Body of pancreas (tissue), 4 donors: ENCODE measurements at regions not wholly inside any gene's neighbourhood (a gene's known extent, or its start where the extent isn't known, plus 50 kb on each side); places are given as distances from the start of the nearest gene placed in this dataset.

Source experiments
- ATAC-seq: fragments of 150-250 bp; one replicate; pipeline ENCODE4 v1.9.1; 2016
- DNase-seq, 4 donors: peaks; one replicate each; pipeline ENCODE4 v3.0.0-alpha.2; 2019
- H3K27ac ChIP-seq, 4 donors: fragments of 200-600 bp; sonication (generic); 1 replicate in 3 of 4; 2 replicates in 1 of 4; pipeline versions ENCODE4 v1.5.1 to v1.6.1; 2016 to 2019; ENCODE audit warnings: mild to moderate bottlenecking in 1 of 4, mixed read lengths in 1 of 4, moderate library complexity in 1 of 4
- H3K27me3 ChIP-seq, 2 donors: fragments of 200-600 bp; sonication (generic); one replicate each; pipeline ENCODE4 v1.6.0; 2016; ENCODE audit warnings: mild to moderate bottlenecking in 1 of 2
- H3K36me3 ChIP-seq, 2 donors: fragments of 200-600 bp; sonication (generic); replicated peaks in 1 of 2; 2 replicates each; pipeline ENCODE4 v1.5.1; 2016; ENCODE audit warnings: low read depth in 2 of 2; ENCODE audit not compliant: insufficient read depth in 1 of 2
- H3K4me1 ChIP-seq: fragments of 200-600 bp; sonication (generic); one replicate; pipeline ENCODE4 v1.6.0; 2016
- H3K4me3 ChIP-seq, 2 donors: fragments of 200-600 bp; sonication (generic); 1 replicate in 1 of 2; 2 replicates in 1 of 2; pipeline ENCODE4 v1.5.1; 2016 to 2019
- H3K9me3 ChIP-seq, 3 donors: fragments of 200-600 bp; sonication (generic); 1 replicate in 2 of 3; 2 replicates in 1 of 3; pipeline ENCODE4 v1.5.1; 2016
- POLR2A ChIP-seq, 3 donors: fragments of 450-650 bp; IDR thresholded peaks; one replicate each; pipeline ENCODE4 v1.6.1; 2016; ENCODE audit warnings: antibody characterized with exemption in 3 of 3, mild to moderate bottlenecking in 2 of 3
- WGBS, 2 donors: methylation state at CpG; one replicate each; pipeline ENCODE4 v1.1.5; 2017; 5-methylcytosine and 5-hydroxymethylcytosine counted together
- intact Hi-C: fragments of 100-400 bp; cut with DNase I; formaldehyde crosslinking; loops from one replicate; pipeline ENCODE4 v1.15.1; 2023
- TF ChIP-seq, protein P1 (sequence below), 7 experiments: fragments of 450-650 bp in 4 of 7; fragments of 200-600 bp in 3 of 7; sonication (generic) in 3 of 7; IDR thresholded peaks; one replicate each; pipeline ENCODE4 v1.5.1; 2016 to 2019; ENCODE audit warnings: antibody characterized with exemption in 7 of 7

DNA sequence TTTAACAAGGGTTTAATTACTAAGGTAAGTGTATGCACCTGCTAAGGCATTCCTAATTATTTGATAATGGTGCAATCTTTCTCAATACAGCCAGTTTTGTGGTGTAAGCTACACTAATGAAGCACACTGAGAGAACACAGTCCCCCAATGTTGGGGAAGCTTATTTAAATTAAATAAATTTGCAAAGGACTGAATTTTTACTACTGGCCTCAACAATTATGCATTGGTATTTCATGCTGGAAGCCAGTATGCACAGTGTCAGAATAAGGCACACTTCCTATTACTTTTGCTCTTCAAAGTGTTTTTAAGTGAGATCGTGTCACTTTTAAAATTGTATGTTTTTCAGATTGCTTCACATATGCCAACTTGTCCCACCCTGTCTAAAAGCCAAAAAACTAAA, 103.2 kb upstream of the ZNF521 start:
- no peak for DNase-seq
- Histone ChIP-seq H3K27me3 (peaks cover 0 to under 1% of the 10 kb centered on the region in 2 donors), H3K36me3 (no peaks in the 10 kb centered on the region), H3K4me3 (no peak overlapping the region), H3K4me1 (no peaks in the 10 kb centered on the region), H3K27ac (no peak overlapping the region), H3K9me3 (no peaks in the 10 kb centered on the region)
- WGBS, 2 donors, result 70 to 71% methylated on average over 1 of the region's 1 CpG
- no peak for ATAC-seq
- TF ChIP-seq, protein P1, sequence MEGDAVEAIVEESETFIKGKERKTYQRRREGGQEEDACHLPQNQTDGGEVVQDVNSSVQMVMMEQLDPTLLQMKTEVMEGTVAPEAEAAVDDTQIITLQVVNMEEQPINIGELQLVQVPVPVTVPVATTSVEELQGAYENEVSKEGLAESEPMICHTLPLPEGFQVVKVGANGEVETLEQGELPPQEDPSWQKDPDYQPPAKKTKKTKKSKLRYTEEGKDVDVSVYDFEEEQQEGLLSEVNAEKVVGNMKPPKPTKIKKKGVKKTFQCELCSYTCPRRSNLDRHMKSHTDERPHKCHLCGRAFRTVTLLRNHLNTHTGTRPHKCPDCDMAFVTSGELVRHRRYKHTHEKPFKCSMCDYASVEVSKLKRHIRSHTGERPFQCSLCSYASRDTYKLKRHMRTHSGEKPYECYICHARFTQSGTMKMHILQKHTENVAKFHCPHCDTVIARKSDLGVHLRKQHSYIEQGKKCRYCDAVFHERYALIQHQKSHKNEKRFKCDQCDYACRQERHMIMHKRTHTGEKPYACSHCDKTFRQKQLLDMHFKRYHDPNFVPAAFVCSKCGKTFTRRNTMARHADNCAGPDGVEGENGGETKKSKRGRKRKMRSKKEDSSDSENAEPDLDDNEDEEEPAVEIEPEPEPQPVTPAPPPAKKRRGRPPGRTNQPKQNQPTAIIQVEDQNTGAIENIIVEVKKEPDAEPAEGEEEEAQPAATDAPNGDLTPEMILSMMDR (IDR thresholded peaks at IDR 0.05), result no peak
- TF ChIP-seq POLR2A (IDR thresholded peaks at IDR 0.05), result no peak
- intact Hi-C loops, result no loop called here

DNA sequence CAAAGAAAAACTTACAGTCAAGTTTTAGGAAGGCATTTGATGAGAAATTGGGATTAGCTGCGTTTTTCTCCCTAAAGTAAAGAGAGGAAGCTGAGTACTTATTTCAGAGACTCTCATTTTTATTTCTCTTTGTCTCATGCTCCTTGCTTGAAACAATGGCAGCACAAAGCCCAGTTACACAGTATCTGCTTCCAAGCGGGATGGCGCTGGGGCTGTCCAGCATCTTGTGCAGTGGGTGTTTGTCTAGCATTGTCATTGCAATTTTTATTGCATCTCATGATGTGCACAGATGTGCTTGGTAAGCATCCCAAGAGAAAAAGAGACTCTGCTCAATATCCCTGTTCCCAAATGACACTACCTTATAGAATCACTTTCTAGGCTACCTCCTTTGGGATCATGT, 102.8 kb upstream of the ZNF521 start:
- Histone ChIP-seq H3K4me1 (no peaks in the 10 kb centered on the region), H3K9me3 (no peaks in the 10 kb centered on the region), H3K36me3 (no peaks in the 10 kb centered on the region), H3K4me3 (no peak overlapping the region), H3K27me3 (no peaks in the 10 kb centered on the region), H3K27ac (no peak overlapping the region)
- intact Hi-C loops, result no loop called here
- DNase-seq, result no peak
- TF ChIP-seq, protein P1 (IDR thresholded peaks at IDR 0.05), result no peak
- TF ChIP-seq POLR2A (IDR thresholded peaks at IDR 0.05), result no peak
- 54 to 63% methylated on average over 3 of the region's 3 CpGs for WGBS, 2 donors
- ATAC-seq, result no peak

DNA sequence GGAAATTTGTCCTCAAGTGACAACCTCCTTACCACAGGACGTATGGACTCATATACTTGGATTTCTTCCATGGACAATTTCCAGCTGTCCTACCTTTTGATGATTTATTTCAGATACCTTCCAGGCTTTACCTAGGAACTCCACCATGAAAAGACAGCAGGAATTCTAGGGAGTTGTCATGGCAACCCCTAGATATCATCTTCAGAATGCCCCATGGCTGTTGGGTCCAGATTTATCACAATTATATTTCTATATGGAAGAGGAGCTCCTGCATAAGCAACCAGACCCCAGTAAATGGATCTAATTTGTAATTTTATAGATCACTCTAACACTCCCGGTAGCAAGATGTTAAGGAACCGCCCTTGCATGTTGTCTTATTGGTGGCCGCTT, 102.3 kb upstream of the ZNF521 start:
- 62 to 67% methylated on average over 4 of the region's 4 CpGs for WGBS, 2 donors
- DNase-seq (no peak), ATAC-seq (no peak)
- intact Hi-C loops, result no loop called here
- no peak overlapping the region for H3K27ac ChIP-seq
- no peaks in the 10 kb centered on the region for H3K9me3 ChIP-seq
- TF ChIP-seq, protein P1 (IDR thresholded peaks at IDR 0.05), result no peak
- TF ChIP-seq POLR2A (IDR thresholded peaks at IDR 0.05), result no peak
- H3K36me3 ChIP-seq, result no peaks in the 10 kb centered on the region
- H3K4me1 ChIP-seq, result no peaks in the 10 kb centered on the region
- H3K27me3 ChIP-seq, result no peaks in the 10 kb centered on the region
- H3K4me3 ChIP-seq, result no peak overlapping the region

DNA sequence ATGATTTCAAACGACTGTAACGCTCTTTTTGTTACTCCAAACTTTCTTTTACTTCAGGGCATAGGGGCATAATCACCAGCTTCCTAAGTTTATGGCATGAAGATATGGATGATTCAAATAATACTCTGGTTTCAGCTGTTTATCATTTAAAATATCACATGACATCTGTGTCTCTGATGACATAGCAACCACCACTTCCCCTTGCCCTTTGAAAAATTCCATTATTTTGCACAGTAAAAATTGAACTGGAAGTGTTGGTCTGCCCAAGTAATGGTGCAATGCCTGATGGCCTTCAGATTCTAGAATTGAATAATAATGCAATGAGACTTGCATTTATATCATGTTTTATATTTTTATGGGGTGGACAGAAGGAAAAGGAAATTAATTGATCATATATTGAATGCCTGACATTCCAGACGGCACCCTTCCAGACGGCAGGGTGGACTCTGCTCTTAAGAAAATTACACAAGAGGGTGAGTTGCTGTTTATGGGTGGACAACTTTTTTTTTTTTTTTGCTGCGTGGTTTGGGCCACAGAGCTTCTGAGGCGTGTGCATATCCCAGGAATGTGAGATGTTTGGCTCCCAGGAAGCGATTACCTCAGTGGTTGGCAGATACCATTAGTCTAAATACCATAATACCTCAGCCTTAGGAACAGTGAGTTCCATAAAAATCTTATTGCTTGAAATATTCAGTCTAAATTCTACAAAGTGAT, 101.7 kb upstream of the ZNF521 start:
- TF ChIP-seq POLR2A (IDR thresholded peaks at IDR 0.05), result no peak
- TF ChIP-seq, protein P1 (IDR thresholded peaks at IDR 0.05), result no peak
- DNase-seq (no peak), ATAC-seq (no peak)
- Histone ChIP-seq H3K27me3 (no peaks in the 10 kb centered on the region), H3K4me3 (no peak overlapping the region), H3K9me3 (no peaks in the 10 kb centered on the region), H3K4me1 (no peaks in the 10 kb centered on the region), H3K27ac (no peak overlapping the region), H3K36me3 (no peaks in the 10 kb centered on the region)
- 49 to 53% methylated on average over 7 of the region's 7 CpGs for WGBS, 2 donors
- intact Hi-C loops, result no loop called here

DNA sequence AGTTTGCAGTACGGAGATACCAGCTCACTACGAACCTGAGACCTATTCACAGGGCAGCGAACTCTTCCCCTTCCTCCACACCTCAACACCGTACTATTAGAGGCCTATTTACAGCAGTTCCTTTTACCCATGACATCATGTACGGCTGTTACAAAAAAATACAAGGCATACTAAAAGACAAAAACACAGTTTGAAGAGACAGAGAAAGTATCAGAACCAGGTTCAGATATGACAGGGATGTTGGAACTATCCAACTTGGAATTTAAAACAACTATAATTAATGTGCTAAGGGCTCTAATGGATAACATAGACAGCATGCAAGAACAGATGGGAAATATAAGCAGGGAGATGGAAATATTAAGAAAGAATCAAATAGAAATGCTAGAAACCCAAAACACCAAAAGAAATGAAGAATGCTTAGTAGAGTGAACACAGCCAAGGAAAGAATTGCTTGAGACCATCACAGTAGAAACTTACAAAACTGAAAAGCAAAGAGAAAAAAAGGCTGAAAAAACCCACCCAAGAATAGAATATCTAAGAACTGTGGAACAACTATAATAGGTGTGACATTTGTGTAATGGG, 99.2 kb upstream of the ZNF521 start:
- no peak for DNase-seq
- Histone ChIP-seq H3K27me3 (no peaks in the 10 kb centered on the region), H3K27ac (no peak overlapping the region), H3K9me3 (no peaks in the 10 kb centered on the region), H3K36me3 (no peaks in the 10 kb centered on the region), H3K4me1 (no peaks in the 10 kb centered on the region), H3K4me3 (no peak overlapping the region)
- 68 to 74% methylated on average over 5 of the region's 5 CpGs for WGBS, 2 donors
- no peak for ATAC-seq
- intact Hi-C loops, result no loop called here
- TF ChIP-seq POLR2A (IDR thresholded peaks at IDR 0.05), result no peak
- TF ChIP-seq, protein P1 (IDR thresholded peaks at IDR 0.05), result no peak
